Activated CD4-positive, alpha-beta memory T cell treated with anti-CD3 and anti-CD28 coated beads, Interleukin-2, amount 10 ng/mL, durations not matched to agents 7 days and 5 days (primary cell): ENCODE measurements at regions not wholly inside any gene's neighbourhood (a gene's known extent, or its start where the extent isn't known, plus 50 kb on each side); places are given as distances from the start of the nearest gene placed in this dataset.
A peak's percentile ranks its signal among the peaks of the same experiment; 100 is the strongest.

Source experiments
- CTCF ChIA-PET: fragments of 350-600 bp; sonication (Branson Sonifier 250); formaldehyde crosslinking; loops from one replicate; lab custom pipeline; 2021; ENCODE audit warnings: antibody characterized with exemption, inconsistent platforms; lab: Charles Lee
- POLR2A ChIA-PET: fragments of 350-600 bp; sonication (Branson Sonifier 250); formaldehyde crosslinking; loops from one replicate; lab custom pipeline; 2021; ENCODE audit warnings: antibody characterized with exemption; lab: Charles Lee
- DNase-seq: peaks from one replicate; pipeline ENCODE4 v3.0.0-alpha.2; 2020
- H3K27ac Mint-ChIP-seq: one replicate; pipeline ENCODE4 v1.8.0; 2021; ENCODE audit warnings: mild to moderate bottlenecking, mixed read lengths
- H3K27me3 Mint-ChIP-seq: one replicate; pipeline ENCODE4 v1.8.0; 2021; ENCODE audit warnings: mixed read lengths
- H3K36me3 Mint-ChIP-seq: one replicate; pipeline ENCODE4 v1.8.0; 2021; ENCODE audit warnings: low read depth, mixed read lengths
- H3K4me1 Mint-ChIP-seq: one replicate; pipeline ENCODE4 v1.8.0; 2021; ENCODE audit warnings: mixed read lengths
- H3K4me3 Mint-ChIP-seq: one replicate; pipeline ENCODE4 v1.8.0; 2021; ENCODE audit warnings: mild to moderate bottlenecking, mixed read lengths
- H3K9me3 Mint-ChIP-seq: one replicate; pipeline ENCODE4 v1.8.0; 2021; ENCODE audit warnings: mixed read lengths

DNA sequence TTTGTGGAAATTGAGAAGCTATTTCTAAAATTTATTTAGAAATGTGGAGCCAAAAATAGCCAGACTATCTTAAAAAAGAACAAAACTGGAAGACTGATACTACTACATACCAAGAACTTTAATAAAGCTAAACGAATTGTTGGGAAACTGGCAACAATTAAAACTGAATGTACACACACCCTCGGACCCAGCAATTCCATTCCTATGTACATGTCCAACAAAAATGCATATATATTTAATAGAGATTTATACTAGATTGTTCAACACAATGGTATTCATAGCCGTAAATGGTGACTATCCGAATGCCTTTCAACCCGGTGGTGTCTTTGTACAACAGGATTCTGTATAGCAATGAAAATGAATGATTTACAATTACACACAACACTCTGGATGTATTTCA, 136.5 kb upstream of the RASGRP1 start:
- no peak overlapping the region for H3K27ac Mint-ChIP-seq
- no peak for DNase-seq
- H3K4me1 Mint-ChIP-seq: peaks cover 80% of the 10 kb centered on the region
- H3K9me3 Mint-ChIP-seq: no peaks in the 10 kb centered on the region
- H3K27me3 Mint-ChIP-seq: no peaks in the 10 kb centered on the region
- H3K4me3 Mint-ChIP-seq: no peak overlapping the region
- H3K36me3 Mint-ChIP-seq: peaks cover 41% of the 10 kb centered on the region
- ChIA-PET POLR2A (interaction anchor here (0.6 to 9.8 kb wide), 3 partner anchors 14 to 240 kb away, joined by 3 to 285 read pairs (median 6); no protein-coding TSS in a partner anchor), CTCF (interaction anchor here (0.9 to 20.0 kb wide), 5 partner anchors 14 to 261 kb away, joined by 3 to 731 read pairs (median 139); partner anchors contain the start of gene RASGRP1)

DNA sequence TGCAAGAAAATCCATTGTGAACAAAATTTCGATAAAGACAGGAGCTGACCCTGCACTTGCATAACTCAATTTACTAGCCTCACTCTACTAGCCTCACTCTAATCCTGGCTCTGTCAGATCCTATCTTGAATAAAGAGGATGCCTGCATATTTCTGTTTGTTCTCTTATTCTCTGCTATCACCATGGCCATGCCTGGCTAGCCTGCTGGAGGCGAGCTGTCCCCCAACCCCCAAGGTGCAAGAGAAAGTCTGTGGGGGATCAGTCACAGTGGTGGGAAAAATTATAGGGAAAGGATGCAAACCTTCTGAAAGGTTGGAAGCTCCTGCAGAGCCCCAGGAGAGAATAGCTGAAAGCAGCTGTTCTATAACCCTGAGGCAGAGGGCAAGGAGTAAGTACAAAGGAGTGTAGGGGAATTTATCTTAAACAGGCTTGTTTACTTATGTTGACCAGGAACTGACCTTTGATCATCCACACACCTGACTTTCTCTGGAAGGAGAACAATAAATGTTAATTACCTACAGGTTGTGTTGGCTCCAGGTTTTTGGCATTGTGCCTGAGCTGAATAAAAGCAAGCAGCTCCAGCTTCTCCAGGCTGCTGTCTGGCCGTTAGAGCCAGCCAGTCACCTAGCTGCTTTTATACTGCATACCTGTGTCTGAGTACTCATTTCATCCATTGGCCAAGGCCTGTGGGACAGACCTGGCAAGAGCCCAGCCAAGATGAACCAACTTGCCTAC, 137.7 kb upstream of the RASGRP1 start:
- Mint-ChIP-seq H3K9me3 (no peaks in the 10 kb centered on the region), H3K27ac (no peak overlapping the region), H3K4me1 (peaks cover 75% of the 10 kb centered on the region), H3K4me3 (no peak overlapping the region), H3K27me3 (no peaks in the 10 kb centered on the region), H3K36me3 (peaks cover 39% of the 10 kb centered on the region)
- POLR2A ChIA-PET: interaction anchor here (1.7 to 9.8 kb wide), 2 partner anchors 16 to 139 kb away, joined by 6 to 285 read pairs; no protein-coding TSS in a partner anchor
- CTCF ChIA-PET: interaction anchor here (1.0 to 8.6 kb wide), 3 partner anchors 15 to 262 kb away, joined by 3 to 304 read pairs (median 139); partner anchors contain the start of gene RASGRP1
- DNase-seq: no peak

DNA sequence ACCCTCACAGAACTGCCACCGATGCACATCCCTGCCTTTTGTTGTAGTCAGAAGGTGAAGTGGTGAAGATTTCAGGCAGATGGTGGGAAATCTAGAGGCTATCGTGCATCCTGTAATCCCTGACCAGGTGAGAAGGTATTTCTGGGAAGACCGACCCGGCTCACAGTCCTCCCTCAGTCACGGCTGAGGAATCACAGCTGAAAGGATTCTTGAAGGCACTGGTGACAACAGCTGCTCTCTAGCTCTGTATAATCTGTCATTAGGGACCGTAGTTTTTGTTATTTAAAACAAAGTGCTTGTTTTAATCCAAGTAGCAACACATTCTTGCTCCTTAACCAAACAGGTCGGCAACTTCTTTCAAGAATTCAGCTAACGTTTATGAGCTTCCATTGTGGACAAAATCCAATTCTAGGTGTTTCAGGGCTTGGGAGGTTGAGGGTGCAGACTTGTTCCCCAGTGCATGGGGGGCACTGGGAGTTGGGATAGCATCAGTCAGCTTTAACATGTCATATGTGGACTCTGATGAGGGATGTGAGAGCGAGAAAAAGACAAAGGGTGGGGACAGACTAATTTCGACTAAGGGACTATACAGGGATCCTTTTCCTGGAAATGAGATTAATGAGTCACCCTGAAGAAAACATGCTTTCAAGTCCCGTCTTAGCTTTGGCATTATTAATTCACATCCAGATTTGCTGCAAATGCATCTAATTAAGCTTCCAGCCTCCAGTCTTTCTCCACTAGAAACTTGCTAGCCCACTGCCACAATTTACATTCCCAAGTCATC, 141.0 kb upstream of the RASGRP1 start:
- Mint-ChIP-seq H3K4me1 (peaks cover 43% of the 10 kb centered on the region), H3K36me3 (peaks cover 26% of the 10 kb centered on the region), H3K27ac (no peak overlapping the region), H3K9me3 (no peaks in the 10 kb centered on the region), H3K4me3 (no peak overlapping the region), H3K27me3 (no peaks in the 10 kb centered on the region)
- ChIA-PET POLR2A (interaction anchor here (0.7 to 1.1 kb wide), 4 partner anchors 22 to 251 kb away, joined by 3 read pairs; partner anchors contain the start of gene FAM98B), CTCF (interaction anchor here (1.2 to 3.6 kb wide), 7 partner anchors 9 to 266 kb away, joined by 3 to 15 read pairs (median 5); partner anchors contain the start of gene FAM98B)
- DNase-seq: no peak

DNA sequence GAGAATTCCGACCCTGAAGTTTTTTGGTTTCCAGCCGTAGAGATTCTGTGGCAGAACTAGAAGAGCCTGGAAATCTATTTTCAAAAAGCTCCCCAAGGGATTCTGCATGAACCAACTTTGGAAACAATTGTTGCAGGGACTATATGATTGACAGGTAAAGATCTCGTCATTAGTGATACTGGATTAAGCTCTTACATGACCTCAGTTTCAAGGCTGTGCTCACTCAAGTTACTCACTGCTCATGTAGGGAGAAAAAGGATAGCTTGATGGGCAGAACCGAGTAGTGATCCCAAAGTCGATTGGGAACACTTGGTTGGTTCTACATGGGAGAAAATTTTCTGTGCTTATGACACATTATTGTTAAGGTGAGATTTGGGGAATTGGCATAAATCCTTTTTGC, 142.3 kb upstream of the RASGRP1 start:
- H3K4me1 Mint-ChIP-seq: peaks cover 40% of the 10 kb centered on the region
- no peak overlapping the region for H3K4me3 Mint-ChIP-seq
- POLR2A ChIA-PET: interaction anchor here (1.6 kb wide), 1 partner anchor 11 kb away, joined by 8 read pairs; no protein-coding TSS in a partner anchor
- no peaks in the 10 kb centered on the region for H3K9me3 Mint-ChIP-seq
- CTCF ChIA-PET: interaction anchor here (1.0 to 3.6 kb wide), 7 partner anchors 8 to 267 kb away, joined by 3 to 18 read pairs (median 4); no protein-coding TSS in a partner anchor
- no peak for DNase-seq
- H3K36me3 Mint-ChIP-seq: peaks cover 27% of the 10 kb centered on the region
- H3K27me3 Mint-ChIP-seq: no peaks in the 10 kb centered on the region
- H3K27ac Mint-ChIP-seq: no peak overlapping the region

DNA sequence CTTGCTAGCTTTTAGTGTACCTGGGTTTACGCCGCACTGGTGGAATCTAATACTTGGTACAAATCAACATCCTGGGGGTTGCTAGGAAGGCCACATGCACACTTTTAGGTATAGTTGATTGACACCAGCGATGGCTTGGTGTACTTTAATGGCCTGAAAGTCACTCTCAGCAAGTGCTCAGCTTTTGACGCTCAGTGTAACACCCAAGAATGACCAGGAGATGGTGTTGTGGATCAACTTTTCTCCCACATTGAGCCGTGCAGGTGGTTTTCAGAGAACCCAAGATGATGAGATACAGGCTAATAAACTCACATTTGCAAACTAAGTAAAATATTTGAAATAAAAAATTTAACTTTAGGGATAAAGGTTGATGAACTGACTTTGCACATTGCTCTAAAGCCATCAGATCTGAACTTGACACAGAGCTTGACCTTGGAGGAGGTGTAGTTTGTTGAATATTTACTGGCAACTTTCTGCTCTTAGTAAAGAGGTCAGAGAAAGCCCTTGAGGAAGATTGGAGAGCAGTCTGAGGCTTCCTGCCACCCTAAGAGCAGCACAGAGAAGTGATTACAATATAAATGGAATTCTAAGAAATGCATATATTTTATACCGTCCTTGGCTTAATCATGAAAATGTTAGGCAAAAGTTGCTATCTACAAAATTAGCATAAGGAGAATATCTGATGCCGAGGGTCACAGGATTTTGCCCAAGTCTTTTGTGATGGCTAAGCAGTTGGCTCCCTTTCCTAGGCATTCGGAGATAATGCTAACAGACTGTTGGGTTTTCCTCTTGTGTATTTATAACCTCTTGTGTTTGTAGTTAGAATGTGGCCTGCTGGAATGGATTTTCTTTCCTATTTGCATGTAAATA, 143.4 kb upstream of the RASGRP1 start:
- H3K27ac Mint-ChIP-seq: no peak overlapping the region
- ChIA-PET POLR2A (interaction anchor here (1.0 to 1.6 kb wide), 3 partner anchors 12 to 22 kb away, joined by 3 to 8 read pairs (median 3); no protein-coding TSS in a partner anchor), CTCF (interaction anchor here (0.6 to 3.6 kb wide), 11 partner anchors 9 to 620 kb away, joined by 3 to 18 read pairs (median 4); partner anchors contain the start of gene FAM98B)
- H3K9me3 Mint-ChIP-seq: no peaks in the 10 kb centered on the region
- no peaks in the 10 kb centered on the region for H3K27me3 Mint-ChIP-seq
- H3K4me1 Mint-ChIP-seq: peaks cover 33% of the 10 kb centered on the region
- DNase-seq: peak; percentile 40
- no peak overlapping the region for H3K4me3 Mint-ChIP-seq
- H3K36me3 Mint-ChIP-seq: peaks cover 27% of the 10 kb centered on the region

DNA sequence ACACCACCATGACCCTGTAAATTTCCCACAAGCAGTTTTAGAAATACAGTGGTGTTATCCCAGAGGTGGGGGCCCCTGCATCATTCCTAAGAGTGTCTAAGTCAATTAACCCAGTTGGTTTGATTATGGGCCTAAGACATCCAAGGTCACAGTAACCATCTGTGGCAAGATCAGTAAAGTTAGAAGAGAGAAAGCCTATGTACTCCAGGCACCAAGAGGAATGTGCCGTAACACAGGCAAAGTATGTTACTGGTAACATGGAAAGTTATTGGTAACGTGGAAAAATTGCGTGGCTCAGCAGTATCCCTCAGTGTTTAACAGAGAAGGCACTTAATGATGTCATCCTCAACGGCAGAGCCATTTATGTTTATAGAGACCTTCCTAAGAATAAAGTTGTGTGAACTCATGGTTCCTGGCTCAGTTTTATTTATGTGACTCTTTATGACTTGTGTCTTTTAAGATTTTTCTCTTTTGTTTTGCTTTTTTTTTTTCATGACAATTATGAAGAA, 144.1 kb upstream of the RASGRP1 start:
- Mint-ChIP-seq H3K4me3 (no peak overlapping the region), H3K27ac (no peak overlapping the region), H3K4me1 (peaks cover 32% of the 10 kb centered on the region), H3K9me3 (no peaks in the 10 kb centered on the region), H3K27me3 (no peaks in the 10 kb centered on the region), H3K36me3 (peaks cover 31% of the 10 kb centered on the region)
- no peak for DNase-seq
- POLR2A ChIA-PET: interaction anchor here (1.2 kb wide), 1 partner anchor 15 kb away, joined by 3 read pairs; no protein-coding TSS in a partner anchor
- CTCF ChIA-PET: interaction anchor here (1.4 to 1.7 kb wide), 2 partner anchors 9 to 244 kb away, joined by 4 to 18 read pairs; no protein-coding TSS in a partner anchor

DNA sequence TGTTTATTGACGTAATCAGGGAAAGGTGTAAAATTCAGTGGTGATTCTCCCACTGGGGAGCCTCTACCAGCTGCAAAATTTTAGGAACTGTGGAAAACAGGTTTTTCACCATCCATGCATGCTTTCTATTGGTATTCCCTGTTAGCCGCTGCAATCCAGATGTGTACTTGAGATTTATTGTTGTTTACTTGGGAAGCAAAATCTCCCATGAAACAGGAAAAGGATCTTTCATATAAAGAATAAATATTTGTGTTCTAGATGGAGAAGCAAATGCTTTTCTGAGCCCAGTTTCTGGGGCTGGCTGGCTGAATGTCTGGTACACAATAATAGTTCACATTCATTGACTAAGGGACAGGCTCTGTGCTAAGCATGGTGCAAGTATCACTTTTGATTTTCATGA, 144.6 kb upstream of the RASGRP1 start:
- Mint-ChIP-seq H3K4me3 (no peak overlapping the region), H3K4me1 (peaks cover 27% of the 10 kb centered on the region)

DNA sequence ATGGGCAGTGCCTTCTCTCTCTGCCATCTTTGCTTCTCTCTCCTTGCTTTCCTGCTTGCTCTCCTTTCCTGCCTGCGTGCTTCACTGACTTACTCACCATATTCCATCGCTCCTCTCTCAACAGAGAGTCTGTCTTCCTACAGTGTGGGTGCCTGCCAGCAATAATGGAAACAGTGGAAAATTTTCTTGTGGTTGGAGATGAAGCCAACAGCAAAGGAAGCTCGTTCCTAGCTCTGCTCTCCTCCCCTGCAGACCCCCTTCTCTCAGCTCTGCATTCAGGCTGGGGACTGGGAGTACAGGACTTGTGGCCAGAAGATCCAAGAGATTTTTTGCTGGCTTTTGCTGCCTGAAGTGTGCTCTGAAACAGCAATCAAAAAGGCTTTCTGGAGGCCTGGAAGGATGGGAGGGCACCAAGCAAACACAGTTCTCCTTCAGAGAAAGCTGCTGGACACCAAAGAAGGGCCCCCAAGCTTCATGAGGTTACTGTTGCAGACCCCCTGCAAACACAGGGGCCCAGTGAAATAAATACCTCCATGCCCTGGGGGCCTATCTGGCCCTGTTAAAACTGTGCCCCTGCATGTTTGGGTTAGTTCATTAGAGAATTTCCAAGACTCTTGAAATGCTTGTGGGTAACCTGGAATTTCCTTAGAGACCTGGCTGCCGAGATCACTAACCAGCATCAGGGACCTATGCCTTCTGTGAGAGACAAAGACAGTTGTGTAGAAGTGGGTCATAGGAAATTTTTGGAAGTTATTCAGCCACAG, 149.9 kb upstream of the RASGRP1 start:
- no peaks in the 10 kb centered on the region for H3K4me1 Mint-ChIP-seq
- H3K27me3 Mint-ChIP-seq: no peaks in the 10 kb centered on the region
- peaks cover 20% of the 10 kb centered on the region for H3K36me3 Mint-ChIP-seq
- ChIA-PET POLR2A (no interaction called here), CTCF (interaction anchor here (1.6 kb wide), 1 partner anchor 15 kb away, joined by 4 read pairs; no protein-coding TSS in a partner anchor)
- DNase-seq: no peak
- H3K4me3 Mint-ChIP-seq: no peak overlapping the region
- no peaks in the 10 kb centered on the region for H3K9me3 Mint-ChIP-seq
- H3K27ac Mint-ChIP-seq: no peak overlapping the region

More for the DNA sequence above, 144.6 kb upstream of the RASGRP1 start:
- ChIA-PET CTCF (no interaction called here), POLR2A (no interaction called here)
- H3K9me3 Mint-ChIP-seq: no peaks in the 10 kb centered on the region
- no peak overlapping the region for H3K27ac Mint-ChIP-seq
- peaks cover 33% of the 10 kb centered on the region for H3K36me3 Mint-ChIP-seq
- H3K27me3 Mint-ChIP-seq: no peaks in the 10 kb centered on the region
- no peak for DNase-seq

DNA sequence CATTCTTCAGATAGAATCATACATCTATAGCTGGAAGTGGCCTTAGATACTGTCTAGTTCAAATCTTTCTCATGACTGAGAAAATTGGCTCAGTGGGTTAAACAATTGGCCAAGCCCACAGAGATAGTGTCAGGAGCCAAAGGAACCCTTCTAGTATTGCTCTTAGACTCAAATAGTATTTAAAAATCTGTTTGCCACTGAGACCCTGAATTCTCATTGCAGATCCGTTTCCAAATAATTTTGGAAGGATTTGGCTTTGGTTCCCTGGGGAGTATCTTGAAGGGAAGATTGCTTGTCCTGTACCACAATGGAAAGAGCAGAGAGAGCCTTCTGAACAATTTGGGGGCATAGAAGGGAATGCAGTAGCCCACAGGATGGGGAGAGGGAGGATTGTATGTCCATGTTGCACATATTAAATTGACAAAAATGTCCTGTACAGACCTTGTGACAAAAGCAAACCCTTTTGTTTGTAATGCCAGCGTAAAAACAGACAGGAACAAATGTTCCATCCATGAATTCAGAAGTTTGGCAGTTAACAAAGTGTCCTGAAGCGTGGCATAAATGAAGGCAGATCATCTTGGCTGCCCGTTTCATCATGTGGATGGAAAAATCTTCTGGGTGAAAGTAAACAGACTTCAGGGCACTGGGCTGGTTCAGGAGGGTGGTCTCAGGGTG, 156.4 kb upstream of the RASGRP1 start:
- Mint-ChIP-seq H3K9me3 (no peaks in the 10 kb centered on the region), H3K36me3 (peaks cover 2% of the 10 kb centered on the region), H3K27me3 (no peaks in the 10 kb centered on the region), H3K4me1 (no peaks in the 10 kb centered on the region), H3K4me3 (no peak overlapping the region), H3K27ac (no peak overlapping the region)
- CTCF ChIA-PET: no interaction called here
- no peak for DNase-seq
- POLR2A ChIA-PET: no interaction called here

DNA sequence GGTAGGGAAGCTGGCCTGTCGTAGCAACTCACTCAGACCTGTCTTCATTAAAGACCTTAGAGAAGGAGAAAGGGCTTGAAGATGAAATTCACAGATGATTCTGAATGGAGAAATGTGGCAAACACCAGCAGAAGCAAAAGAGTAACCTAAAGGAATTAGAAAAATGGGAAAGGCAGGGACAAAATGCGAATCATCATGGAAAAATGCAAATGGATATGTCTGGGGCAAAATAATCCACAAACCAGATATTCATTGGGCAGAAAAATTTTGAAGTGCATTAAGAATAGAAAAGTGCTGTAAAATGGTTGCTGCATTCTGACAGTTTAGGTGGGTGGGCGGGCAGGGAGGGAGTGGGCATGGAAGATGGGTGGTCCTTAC, 156.9 kb upstream of the RASGRP1 start:
- peaks cover under 1% of the 10 kb centered on the region for H3K27me3 Mint-ChIP-seq
- ChIA-PET CTCF (no interaction called here), POLR2A (no interaction called here)
- no peak overlapping the region for H3K4me3 Mint-ChIP-seq
- H3K27ac Mint-ChIP-seq: no peak overlapping the region
- no peak for DNase-seq
- no peaks in the 10 kb centered on the region for H3K9me3 Mint-ChIP-seq
- H3K36me3 Mint-ChIP-seq: peaks cover 2% of the 10 kb centered on the region
- no peaks in the 10 kb centered on the region for H3K4me1 Mint-ChIP-seq

DNA sequence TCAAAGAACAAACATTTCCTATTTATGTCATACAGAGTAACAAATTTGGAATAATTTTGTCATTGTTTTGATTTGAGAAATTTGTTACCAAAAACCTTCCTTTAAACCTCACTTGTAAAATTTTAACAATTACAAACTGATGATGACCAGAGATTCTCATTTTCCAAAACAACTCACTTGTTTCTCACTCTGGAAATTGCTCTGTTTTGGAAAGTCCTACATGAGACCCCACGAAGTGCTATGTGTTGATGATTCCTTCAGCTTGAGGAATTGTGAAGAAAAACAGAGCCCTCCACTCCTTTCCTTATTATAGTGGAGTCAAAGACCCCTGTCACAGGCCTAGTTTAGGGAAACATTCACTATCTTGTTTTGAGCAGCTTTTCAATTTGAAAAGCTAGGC, 157.6 kb upstream of the RASGRP1 start:
- Mint-ChIP-seq H3K4me3 (no peak overlapping the region), H3K4me1 (no peaks in the 10 kb centered on the region), H3K27me3 (peaks cover 1% of the 10 kb centered on the region), H3K36me3 (peaks cover 2% of the 10 kb centered on the region), H3K27ac (no peak overlapping the region), H3K9me3 (no peaks in the 10 kb centered on the region)
- POLR2A ChIA-PET: interaction anchor here (0.9 to 1.5 kb wide), 2 partner anchors 10 to 26 kb away, joined by 3 to 4 read pairs; no protein-coding TSS in a partner anchor
- no peak for DNase-seq
- CTCF ChIA-PET: interaction anchor here (2.4 kb wide), 1 partner anchor 282 kb away, joined by 15 read pairs; no protein-coding TSS in a partner anchor
